SW480 (cell line): ENCODE measurements at regions not wholly inside any gene's neighbourhood (a gene's known extent, or its start where the extent isn't known, plus 50 kb on each side); places are given as distances from the start of the nearest gene placed in this dataset.
"Not testable (repeated sequence)": the region's sequence is repeated elsewhere in the genome, so short reads cannot be mapped to it uniquely, and the experiment has no call there.

Source experiments
- DNase-seq: peaks from one replicate; pipeline ENCODE4 v3.0.0-alpha.2; 2016; ENCODE audit warnings: low spot score

DNA sequence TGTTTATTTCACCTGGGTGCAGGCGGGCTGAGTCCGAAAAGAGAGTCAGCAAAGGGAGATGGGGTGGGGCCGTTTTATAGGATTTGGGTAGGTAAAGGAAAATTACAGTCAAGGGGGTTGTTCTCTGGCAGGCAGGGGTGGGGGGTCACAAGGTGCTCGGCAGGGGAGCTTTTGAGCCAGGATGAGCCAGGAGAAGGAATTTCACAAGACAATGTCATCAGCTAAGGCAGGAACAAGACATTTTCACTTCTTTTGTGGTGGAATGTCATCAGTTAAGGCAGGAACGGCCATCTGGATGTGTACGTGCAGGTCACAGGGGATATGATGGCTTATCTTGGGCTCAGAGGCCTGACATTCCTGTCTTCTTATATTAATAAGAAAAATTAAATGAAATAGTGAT is 115.8 kb upstream of the KCNJ3 start:
- DNase-seq, result not testable (repeated sequence)

DNA sequence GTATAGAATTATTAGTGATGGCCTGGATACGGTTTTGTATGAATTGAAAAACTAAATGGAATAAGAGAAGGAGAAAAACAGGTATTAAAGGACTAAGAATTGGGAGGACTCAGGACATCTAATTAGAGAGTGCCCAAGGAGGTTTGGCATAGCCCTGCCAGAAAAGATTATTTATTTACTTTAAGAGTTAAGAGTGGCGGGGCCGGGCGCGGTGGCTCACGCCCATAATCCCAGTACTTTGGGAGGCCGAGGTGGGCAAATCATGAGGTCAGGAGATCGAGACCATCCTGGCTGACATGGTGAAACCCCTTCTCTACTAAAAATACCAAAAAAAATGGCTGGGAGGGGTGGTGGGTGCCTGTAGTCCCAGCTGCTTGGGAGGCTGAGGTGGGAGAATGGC is 115.2 kb upstream of the KCNJ3 start:
- DNase-seq, result not testable (repeated sequence)

DNA sequence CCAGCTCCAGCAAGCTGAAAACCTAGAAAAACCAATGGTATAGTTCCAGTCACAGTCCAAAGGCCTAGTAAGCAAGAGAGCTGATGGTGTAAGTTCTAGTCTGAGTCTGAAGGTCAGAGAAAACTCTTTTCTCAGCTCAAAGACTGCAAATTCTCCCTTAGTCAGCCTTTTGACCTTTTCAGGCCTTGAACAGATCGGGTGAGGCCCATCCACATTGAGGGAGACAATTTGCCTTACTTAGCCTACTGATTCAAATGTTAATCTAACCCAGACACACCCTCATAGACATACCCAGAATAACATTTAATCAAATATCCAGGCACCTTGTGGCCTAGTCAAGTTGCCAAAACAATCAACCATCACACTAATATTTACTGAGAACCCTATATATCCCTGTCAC is 110.8 kb upstream of the KCNJ3 start:
- no peak for DNase-seq

DNA sequence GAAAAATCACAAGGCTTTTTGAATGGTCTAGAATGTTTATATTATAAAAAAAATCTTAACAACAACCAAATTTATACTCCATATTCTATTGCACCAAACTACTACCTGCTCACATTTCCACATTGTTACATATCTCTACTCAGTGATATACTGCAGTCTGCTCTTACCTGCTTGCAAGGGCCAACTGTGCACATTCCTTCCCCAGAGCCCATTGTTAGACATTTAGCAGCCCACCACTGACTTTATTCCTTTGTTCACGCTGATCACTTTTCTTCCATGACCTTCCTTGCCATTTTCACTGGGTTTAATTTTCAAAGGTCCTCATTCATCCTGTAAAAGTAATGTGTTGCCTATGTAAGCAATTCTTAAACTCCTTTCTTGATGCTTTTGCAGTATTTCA is 109.7 kb upstream of the KCNJ3 start:
- no peak for DNase-seq

DNA sequence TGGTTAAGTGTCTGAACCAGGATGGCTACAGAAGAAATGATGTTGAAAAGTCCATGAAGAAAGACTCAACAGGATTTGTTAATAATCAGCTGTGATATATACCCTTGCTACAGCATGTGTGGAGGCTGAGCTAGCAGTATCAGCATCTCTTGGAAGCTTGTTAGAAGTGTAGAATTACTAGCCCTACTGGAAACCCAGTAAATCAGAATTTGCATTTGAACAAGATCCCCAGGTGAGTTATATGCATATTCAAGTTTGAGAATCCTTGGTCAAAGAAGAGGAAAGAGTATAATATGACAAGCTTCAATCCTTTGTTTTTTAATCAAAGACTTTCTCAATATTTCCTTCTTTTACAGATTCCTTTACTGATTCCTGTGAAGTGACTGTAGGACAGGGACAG is 109.0 kb upstream of the KCNJ3 start:
- DNase-seq, result no peak

DNA sequence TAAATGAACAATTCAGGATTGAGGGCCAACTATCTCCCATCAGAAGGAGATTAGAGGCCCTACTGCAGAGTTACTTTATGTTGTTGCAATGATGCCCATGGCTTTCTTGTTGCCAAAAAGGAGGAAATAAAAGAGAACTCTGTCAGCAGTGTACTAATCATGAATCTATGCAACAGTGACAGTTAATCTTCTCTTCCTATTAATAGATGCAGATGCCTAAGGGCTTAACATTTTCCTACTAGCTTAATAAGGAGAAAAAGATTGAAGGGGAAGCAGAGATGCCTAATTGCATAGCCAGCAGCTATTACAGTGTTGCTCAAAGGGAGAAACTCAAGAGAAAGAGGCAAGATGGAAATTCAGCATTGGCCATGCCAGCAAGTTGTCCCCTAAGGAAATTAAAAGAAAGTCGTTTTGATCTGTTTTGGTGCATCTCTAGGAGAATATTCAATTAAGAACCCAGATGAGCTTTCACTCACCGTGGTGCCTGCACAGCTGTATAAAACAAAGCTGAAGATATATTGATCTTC is 107.1 kb upstream of the KCNJ3 start:
- no peak for DNase-seq

DNA sequence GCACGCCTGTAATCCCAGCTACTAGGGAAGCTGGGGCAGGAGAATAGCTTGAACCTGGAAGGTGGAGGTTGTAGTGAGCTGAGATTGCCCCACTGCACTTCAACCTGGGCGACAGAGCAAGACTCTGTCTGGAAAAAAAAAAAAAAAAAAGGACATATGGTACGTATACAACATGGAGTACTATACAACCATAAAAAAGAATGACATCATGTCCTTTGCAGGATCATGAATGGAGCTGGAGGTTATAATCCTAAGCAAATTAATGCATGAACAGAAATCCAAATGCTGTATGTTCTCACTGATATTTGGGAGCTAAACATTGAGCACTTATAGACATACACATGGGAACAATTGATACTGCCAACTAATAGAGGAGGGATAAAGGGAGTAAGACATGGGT is 99.3 kb upstream of the KCNJ3 start:
- DNase-seq, result no peak

DNA sequence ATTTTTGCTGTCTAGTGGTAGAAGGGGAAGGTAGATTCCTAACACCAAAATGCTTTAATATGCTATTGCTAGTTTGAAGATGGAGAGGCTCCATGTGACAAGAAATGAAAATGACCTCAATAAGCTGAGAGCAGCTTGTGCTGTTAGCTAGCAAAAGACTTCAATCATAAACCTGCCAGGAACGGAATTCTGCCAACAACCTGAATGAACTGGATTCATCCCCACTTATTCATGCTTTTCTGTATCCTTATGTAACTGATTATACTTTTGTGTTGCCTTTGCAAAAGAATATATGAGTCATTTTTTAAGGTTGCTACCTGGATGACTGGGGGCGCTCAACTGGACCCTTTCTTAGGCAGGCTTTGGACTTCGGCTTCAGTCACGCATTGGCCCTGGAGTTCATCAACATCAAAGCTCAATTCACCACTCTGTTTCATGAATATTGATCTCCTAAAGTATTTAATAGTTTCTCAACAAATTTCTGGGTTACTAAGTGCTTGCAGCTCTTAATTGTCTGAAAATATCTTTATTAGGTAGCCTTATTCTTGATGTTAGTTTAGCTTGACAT is 97.5 kb upstream of the KCNJ3 start:
- DNase-seq, result no peak

DNA sequence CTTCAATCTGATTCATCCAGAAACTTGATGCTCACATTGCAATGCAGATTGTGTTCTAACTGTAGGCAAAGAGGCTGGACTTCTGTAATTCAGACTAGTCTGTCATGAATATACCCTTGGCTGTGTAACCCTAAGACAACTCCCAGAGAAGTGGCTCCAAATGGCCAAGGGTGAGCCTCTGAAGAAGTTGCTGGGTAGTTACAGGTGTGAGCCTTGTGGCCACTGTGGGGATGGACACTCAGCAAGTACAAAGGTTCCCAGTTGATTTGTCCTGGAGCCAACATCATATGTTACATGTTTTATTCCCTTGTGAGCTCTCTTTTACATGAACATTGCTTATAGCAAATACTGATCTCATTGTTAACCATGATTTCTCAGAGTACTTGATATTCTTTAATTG is 94.8 kb upstream of the KCNJ3 start:
- no peak for DNase-seq

DNA sequence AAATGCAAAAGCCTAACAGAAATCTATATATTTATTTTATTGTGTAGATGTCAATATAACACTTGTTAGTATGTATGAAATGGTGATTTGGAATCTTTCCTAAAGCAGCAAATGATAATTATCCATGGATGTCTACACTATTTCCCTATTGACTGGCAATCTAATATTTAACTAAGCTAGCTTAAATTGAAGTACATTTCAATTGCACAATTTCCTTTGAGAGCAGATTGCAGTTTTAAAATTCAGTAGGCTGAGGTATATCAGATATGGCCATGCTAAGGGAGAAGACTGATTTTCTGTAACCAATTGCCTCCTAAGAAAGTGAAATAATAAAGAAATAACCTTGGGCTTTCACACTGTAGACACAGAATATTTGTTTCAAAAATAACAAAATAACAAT is 90.1 kb upstream of the KCNJ3 start:
- DNase-seq, result no peak

DNA sequence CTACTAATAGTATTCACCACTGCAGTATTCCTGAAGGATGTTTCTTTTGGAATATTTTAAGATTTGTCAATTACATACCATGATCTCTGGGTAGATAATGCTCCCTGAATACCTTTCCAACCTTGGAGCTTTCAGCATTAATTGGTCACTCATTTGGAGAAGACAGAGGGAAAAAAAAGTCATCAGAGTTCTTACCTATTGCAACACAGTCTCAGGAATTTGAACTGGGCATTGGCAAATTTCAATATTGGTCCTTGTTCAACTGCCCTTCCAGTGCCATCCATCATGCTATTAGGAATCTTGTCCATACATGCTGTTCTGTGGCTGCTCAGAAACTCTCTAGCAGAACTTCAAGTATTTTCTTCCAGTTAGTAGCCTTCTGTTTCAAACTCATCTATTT is 83.6 kb upstream of the KCNJ3 start:
- DNase-seq, result no peak

DNA sequence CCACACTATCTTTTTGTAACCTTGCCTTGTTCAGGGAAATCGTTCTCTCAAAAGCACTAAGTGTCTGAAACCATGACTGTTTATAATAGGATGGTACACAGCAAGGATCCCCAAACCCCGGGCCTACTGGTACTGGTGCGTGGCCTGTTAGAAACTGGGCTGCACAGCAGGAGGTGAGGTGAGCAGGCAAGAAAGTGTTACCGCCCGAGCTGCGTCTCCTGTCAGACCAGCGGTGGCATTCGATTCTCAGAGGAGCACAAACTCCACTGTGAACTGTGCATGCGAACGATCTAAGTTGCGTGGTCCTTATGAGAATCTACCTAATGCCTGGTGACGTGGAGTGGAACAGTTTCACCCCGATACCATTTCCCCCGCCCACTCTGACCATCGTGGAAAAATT is 81.8 kb upstream of the KCNJ3 start:
- no peak for DNase-seq

DNA sequence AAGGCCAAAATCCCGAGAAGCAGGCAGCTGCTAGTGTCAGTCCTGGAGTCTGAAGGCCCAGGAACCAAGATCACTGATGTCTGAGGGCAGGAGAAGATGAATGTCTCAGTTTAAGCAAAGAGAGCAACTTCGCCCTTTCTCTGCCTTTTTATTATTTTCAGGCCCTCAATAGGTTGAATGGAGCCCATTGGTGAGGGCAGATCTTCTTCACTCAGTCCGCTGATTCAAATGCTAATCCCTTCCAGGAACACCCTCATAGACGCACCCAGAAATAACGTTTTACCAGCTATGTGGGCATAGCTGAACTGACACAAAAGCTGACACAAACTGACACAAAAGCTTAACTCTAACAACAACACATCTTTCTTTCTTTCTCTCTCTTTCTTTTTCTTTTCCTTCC is 78.0 kb upstream of the KCNJ3 start:
- DNase-seq, result no peak

DNA sequence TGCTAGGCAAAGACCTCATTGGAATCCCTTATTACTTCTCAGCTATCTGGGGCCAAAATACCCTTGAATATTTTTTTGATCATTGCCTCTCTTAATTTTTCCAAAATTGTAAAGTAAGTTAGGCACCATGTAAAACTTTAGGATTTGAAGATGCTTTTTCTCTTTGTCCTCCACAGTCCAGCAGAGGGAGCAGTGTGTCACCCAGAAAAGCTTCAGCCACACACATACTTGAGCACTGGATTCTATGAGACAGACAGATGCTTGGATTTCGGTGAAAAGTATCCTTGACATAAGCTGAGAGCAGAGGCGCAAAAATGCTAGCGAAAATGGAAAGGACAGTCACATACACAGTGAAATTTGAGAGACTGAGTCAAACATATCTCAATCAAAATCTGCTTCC is 74.7 kb upstream of the KCNJ3 start:
- peak; percentile 50 for DNase-seq

DNA sequence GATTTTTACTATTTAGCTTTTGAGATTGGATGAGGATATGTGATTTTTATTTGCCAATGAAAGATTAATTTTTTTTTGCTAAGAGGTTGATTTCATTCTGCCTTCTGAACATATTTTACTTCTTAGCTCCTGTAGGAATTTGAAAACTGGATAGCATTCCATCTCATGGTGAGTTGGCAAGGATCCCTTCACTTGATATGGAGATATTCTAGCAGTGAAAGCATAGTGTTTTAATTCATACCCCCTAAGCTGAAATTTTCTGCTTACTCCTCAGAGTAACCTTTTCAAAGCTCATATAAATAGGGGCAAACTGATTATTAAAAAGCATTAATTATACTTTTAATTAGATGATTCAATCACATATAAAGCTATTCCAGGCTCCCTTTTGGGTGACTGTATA is 61.0 kb upstream of the KCNJ3 start:
- DNase-seq, result no peak

DNA sequence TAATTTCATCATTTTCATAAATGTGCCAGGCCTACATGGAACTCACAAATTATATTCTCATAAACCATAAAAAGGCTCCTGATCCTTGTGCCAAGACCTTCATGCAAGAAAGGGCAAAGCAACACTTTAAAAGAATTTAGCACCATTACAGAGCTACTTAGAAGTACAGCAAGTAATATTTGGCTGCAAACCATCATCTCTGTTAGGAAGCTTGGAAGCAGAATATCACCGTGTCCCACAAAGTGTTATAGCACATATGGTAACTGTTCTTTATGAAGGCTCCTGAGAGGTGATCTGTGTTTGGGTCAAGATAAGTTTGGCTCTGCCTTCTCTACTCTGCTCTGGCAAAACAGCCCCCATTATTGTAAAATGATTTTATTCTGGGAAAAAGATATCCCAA is 59.7 kb upstream of the KCNJ3 start:
- DNase-seq, result no peak

DNA sequence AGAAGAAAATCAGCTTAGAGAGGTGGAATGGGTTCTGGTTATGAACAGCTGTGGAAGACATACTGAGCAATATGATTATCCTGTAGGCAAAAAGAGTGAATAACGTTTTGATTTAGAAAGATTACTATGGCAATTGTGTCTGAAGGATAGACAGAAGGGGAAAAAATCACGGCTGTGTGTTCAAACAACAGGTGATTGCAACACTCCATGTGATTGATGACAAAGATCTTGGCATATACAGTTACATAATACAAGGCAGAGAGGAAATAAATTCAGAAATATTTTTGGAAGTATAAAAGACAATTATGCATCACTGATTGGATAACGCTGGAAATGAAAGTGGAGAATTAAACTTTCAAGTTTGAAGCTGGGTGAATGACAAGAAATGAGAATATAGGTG is 58.5 kb upstream of the KCNJ3 start:
- DNase-seq, result no peak
